ENCODE measurements at regions not wholly inside any gene's neighbourhood (a gene's known extent, or its start where the extent isn't known, plus 50 kb on each side); places are given as distances from the start of the nearest gene placed in this dataset.

DNA sequence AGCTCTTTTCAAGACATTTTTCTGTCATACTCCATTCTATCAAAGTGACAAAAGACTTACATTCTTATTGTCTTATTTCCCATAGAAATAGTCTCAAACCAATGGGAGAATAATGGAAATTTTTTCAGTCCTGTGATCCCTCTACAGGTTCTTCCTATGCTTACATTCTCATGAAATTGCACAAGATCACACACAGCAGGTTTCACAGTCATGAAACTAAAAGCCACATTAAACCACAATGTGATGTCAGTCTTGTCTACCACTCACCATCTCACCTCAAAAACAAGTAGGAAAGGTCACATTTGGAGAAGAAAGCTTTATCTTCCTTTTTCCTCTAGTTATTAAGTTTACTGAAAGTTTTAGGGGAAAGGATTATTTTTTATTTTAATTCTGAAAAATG, 161.0 kb upstream of the RORA start:
- TF ChIP-seq POLR2A (IDR thresholded peaks at IDR 0.05): no peak
- TF ChIP-seq, protein P1, sequence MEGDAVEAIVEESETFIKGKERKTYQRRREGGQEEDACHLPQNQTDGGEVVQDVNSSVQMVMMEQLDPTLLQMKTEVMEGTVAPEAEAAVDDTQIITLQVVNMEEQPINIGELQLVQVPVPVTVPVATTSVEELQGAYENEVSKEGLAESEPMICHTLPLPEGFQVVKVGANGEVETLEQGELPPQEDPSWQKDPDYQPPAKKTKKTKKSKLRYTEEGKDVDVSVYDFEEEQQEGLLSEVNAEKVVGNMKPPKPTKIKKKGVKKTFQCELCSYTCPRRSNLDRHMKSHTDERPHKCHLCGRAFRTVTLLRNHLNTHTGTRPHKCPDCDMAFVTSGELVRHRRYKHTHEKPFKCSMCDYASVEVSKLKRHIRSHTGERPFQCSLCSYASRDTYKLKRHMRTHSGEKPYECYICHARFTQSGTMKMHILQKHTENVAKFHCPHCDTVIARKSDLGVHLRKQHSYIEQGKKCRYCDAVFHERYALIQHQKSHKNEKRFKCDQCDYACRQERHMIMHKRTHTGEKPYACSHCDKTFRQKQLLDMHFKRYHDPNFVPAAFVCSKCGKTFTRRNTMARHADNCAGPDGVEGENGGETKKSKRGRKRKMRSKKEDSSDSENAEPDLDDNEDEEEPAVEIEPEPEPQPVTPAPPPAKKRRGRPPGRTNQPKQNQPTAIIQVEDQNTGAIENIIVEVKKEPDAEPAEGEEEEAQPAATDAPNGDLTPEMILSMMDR (IDR thresholded peaks at IDR 0.05): no peak
